Astrocyte of the spinal cord (primary cell): ENCODE measurements at regions not wholly inside any gene's neighbourhood (a gene's known extent, or its start where the extent isn't known, plus 50 kb on each side); places are given as distances from the start of the nearest gene placed in this dataset.

Source experiments
- DNase-seq: peaks from one replicate; pipeline ENCODE4 v3.0.0; 2011; ENCODE audit warnings: low read depth, low spot score
- H3K4me3 ChIP-seq: 2 replicates; pipeline ENCODE4 v1.5.1; 2011; ENCODE audit warnings: low read depth, mild to moderate bottlenecking, low read length, moderate library complexity
- CTCF ChIP-seq: IDR thresholded peaks from 2 replicates; pipeline ENCODE4 v1.5.1; 2012; ENCODE audit warnings: low read depth, mild to moderate bottlenecking, low read length, inconsistent platforms
- in situ Hi-C: cut with HindIII; loops from 2 replicates; pipeline ENCODE4 v1.10.0; 2017; ENCODE audit warnings: low sequenced_read_pairs

- in situ Hi-C loops, result no loop called here
- no peak for TF ChIP-seq CTCF
- DNase-seq, result no peak
- no peak overlapping the region for H3K4me3 ChIP-seq
Observed at GRCh38 chr10:1895691-1896090, 158.4 kb upstream of the ADARB2 start.

- no peak overlapping the region for H3K4me3 ChIP-seq
- TF ChIP-seq CTCF, result no peak
- in situ Hi-C loops, result no loop called here
- no peak for DNase-seq
Observed at GRCh38 chr10:1894912-1895311, 157.6 kb upstream of the ADARB2 start.

GRCh38 chr10:1893941-1894340 lies 156.6 kb upstream of the ADARB2 start:
- in situ Hi-C loops, result no loop called here
- DNase-seq, result no peak
- H3K4me3 ChIP-seq, result no peak overlapping the region
- TF ChIP-seq CTCF, result no peak

- no peak for DNase-seq
- TF ChIP-seq CTCF, result no peak
- in situ Hi-C loops, result no loop called here
- H3K4me3 ChIP-seq, result no peak overlapping the region
Observed at GRCh38 chr10:1886039-1886438, 148.7 kb upstream of the ADARB2 start.

- TF ChIP-seq CTCF, result no peak
- no peak for DNase-seq
- in situ Hi-C loops, result no loop called here
- H3K4me3 ChIP-seq, result no peak overlapping the region
Observed at GRCh38 chr10:1882728-1883127, 145.4 kb upstream of the ADARB2 start.

- no peak for TF ChIP-seq CTCF
- DNase-seq, result no peak
- in situ Hi-C loops, result no loop called here
- H3K4me3 ChIP-seq, result no peak overlapping the region
Observed at GRCh38 chr10:1882180-1882579, 144.9 kb upstream of the ADARB2 start.

- DNase-seq, result no peak
- no peak overlapping the region for H3K4me3 ChIP-seq
- in situ Hi-C loops, result no loop called here
- no peak for TF ChIP-seq CTCF
Observed at GRCh38 chr10:1881636-1882035, 144.3 kb upstream of the ADARB2 start.
